ENCODE measurements at regions not wholly inside any gene's neighbourhood (a gene's known extent, or its start where the extent isn't known, plus 50 kb on each side); places are given as distances from the start of the nearest gene placed in this dataset.

- no peaks in the 10 kb centered on the region for H3K27me3 ChIP-seq
- H3K4me1 ChIP-seq (ENCODE audit: insufficient read depth), result peaks cover 10% of the 10 kb centered on the region
- H3K27ac ChIP-seq, result peak overlapping the region; percentile 23 to 77
- WGBS, 3 donors, result 1 to 4% (median 1%) methylated on average over 7 of the region's 7 CpGs
- DNase-seq, result peak; percentile 42 to 76 (median 70)
- H3K9me3 ChIP-seq, result no peaks in the 10 kb centered on the region
- intact Hi-C loops (cut with DNase I), result no loop called here
- no peaks in the 10 kb centered on the region for H3K36me3 ChIP-seq
- H3K4me3 ChIP-seq, result no peak overlapping the region
- TF ChIP-seq CTCF (IDR thresholded peaks at IDR 0.05), result no peak
- no peak for TF ChIP-seq EP300 (IDR thresholded peaks at IDR 0.05)
- TF ChIP-seq POLR2A (IDR thresholded peaks at IDR 0.05), result no peak
These were observed 70.4 kb upstream of the CYP1B1 start for GRCh38 chr2:38146275-38146906.

GRCh38 chr2:38145236-38145635 lies 69.3 kb upstream of the CYP1B1 start:
- DNase-seq, result no peak
- no peak overlapping the region for H3K27ac ChIP-seq
- TF ChIP-seq EP300 (IDR thresholded peaks at IDR 0.05) (no peak), POLR2A (IDR thresholded peaks at IDR 0.05) (no peak), CTCF (IDR thresholded peaks at IDR 0.05) (no peak)
- H3K27me3 ChIP-seq, result no peaks in the 10 kb centered on the region
- H3K4me3 ChIP-seq, result no peak overlapping the region
- no peaks in the 10 kb centered on the region for H3K9me3 ChIP-seq
- 95 to 98% (median 96%) methylated on average over 3 of the region's 3 CpGs for WGBS, 3 donors
- peaks cover 10% of the 10 kb centered on the region for H3K4me1 ChIP-seq (ENCODE audit: insufficient read depth)
- intact Hi-C loops (cut with DNase I), result no loop called here
- H3K36me3 ChIP-seq, result no peaks in the 10 kb centered on the region

GRCh38 chr2:38142627-38143026 lies 66.7 kb upstream of the CYP1B1 start:
- WGBS, 3 donors, result 91 to 94% (median 91%) methylated on average over 4 of the region's 4 CpGs
- H3K4me1 ChIP-seq (ENCODE audit: insufficient read depth), result peaks cover 10% of the 10 kb centered on the region
- intact Hi-C loops (cut with DNase I), result no loop called here
- no peak for DNase-seq
- no peak overlapping the region for H3K27ac ChIP-seq
- H3K4me3 ChIP-seq, result no peak overlapping the region
- no peak for TF ChIP-seq CTCF (IDR thresholded peaks at IDR 0.05)
- TF ChIP-seq POLR2A (IDR thresholded peaks at IDR 0.05), result no peak
- no peak for TF ChIP-seq EP300 (IDR thresholded peaks at IDR 0.05)
- no peaks in the 10 kb centered on the region for H3K27me3 ChIP-seq
- H3K9me3 ChIP-seq, result no peaks in the 10 kb centered on the region
- H3K36me3 ChIP-seq, result no peaks in the 10 kb centered on the region

GRCh38 chr2:38141501-38141900 lies 65.5 kb upstream of the CYP1B1 start:
- peaks cover 3% of the 10 kb centered on the region for H3K4me1 ChIP-seq (ENCODE audit: insufficient read depth)
- H3K4me3 ChIP-seq, result no peak overlapping the region
- no peak for DNase-seq
- no peaks in the 10 kb centered on the region for H3K36me3 ChIP-seq
- H3K27me3 ChIP-seq, result no peaks in the 10 kb centered on the region
- no peak overlapping the region for H3K27ac ChIP-seq
- 85 to 91% (median 91%) methylated on average over 4 of the region's 4 CpGs for WGBS, 3 donors
- TF ChIP-seq POLR2A (IDR thresholded peaks at IDR 0.05), result no peak
- intact Hi-C loops (cut with DNase I), result no loop called here
- no peaks in the 10 kb centered on the region for H3K9me3 ChIP-seq

GRCh38 chr2:38138996-38139395 lies 63.0 kb upstream of the CYP1B1 start:
- intact Hi-C loops (cut with DNase I), result no loop called here
- TF ChIP-seq POLR2A (IDR thresholded peaks at IDR 0.05) (no peak), CTCF (IDR thresholded peaks at IDR 0.05) (no peak), EP300 (IDR thresholded peaks at IDR 0.05) (no peak)
- Histone ChIP-seq H3K9me3 (no peaks in the 10 kb centered on the region), H3K4me1 (ENCODE audit: insufficient read depth) (no peaks in the 10 kb centered on the region), H3K36me3 (no peaks in the 10 kb centered on the region), H3K4me3 (no peak overlapping the region), H3K27me3 (no peaks in the 10 kb centered on the region), H3K27ac (no peak overlapping the region)
- 60 to 66% (median 62%) methylated on average over 6 of the region's 6 CpGs for WGBS, 3 donors
- DNase-seq, result no peak
